H1 (cell line): ENCODE measurements at regions not wholly inside any gene's neighbourhood (a gene's known extent, or its start where the extent isn't known, plus 50 kb on each side); places are given as distances from the start of the nearest gene placed in this dataset.

Experiments
- CHD1 ChIP-seq: IDR thresholded peaks from 2 replicates; pipeline ENCODE4 v1.6.1; 2012; ENCODE audit warnings: low read depth, low read length, improper control_type of control experiment
- CTCF ChIP-seq, 3 experiments: IDR thresholded peaks; 1 replicate in 2 of 3; 2 replicates in 1 of 3; pipeline versions ENCODE4 v1.5.1 to v1.6.1; 2011; ENCODE audit warnings: low read length in 3 of 3, mild to moderate bottlenecking in 3 of 3, inconsistent platforms in 2 of 3, low read depth in 1 of 3, moderate library complexity in 1 of 3; ENCODE audit not compliant: insufficient read depth in 1 of 3; ENCODE audit errors: control extremely low read depth in 1 of 3
- EZH2 ChIP-seq: fragments of 200-600 bp; sonication (generic); IDR thresholded peaks from 2 replicates; pipeline ENCODE4 v1.7.1; 2012; ENCODE audit warnings: low read depth, mild to moderate bottlenecking, moderate library complexity, low read length, inconsistent platforms; ENCODE audit not compliant: severe bottlenecking
- KDM4A ChIP-seq: IDR thresholded peaks from one replicate; pipeline ENCODE4 v1.7.1; 2012; ENCODE audit warnings: low read depth, mild to moderate bottlenecking, moderate library complexity, low read length, inconsistent platforms; ENCODE audit not compliant: severe bottlenecking
- MAFK ChIP-seq: IDR thresholded peaks from 2 replicates; pipeline ENCODE4 v1.6.1; 2012; ENCODE audit warnings: low read depth, mild to moderate bottlenecking, improper control_type of control experiment, low read length
- MAX ChIP-seq: IDR thresholded peaks from 2 replicates; pipeline ENCODE4 v1.6.1; 2012; ENCODE audit warnings: inconsistent platforms
- POLR2A ChIP-seq, 2 experiments: IDR thresholded peaks; 1 replicate in 1 of 2; 2 replicates in 1 of 2; pipeline ENCODE4 v1.6.1; 2011; ENCODE audit warnings: low read depth in 2 of 2, low read length in 2 of 2, mild to moderate bottlenecking in 2 of 2; ENCODE audit errors: control extremely low read depth in 1 of 2
- SRF ChIP-seq: IDR thresholded peaks from 2 replicates; pipeline ENCODE4 v1.6.1; 2011; ENCODE audit warnings: mild to moderate bottlenecking, low read depth, low read length, moderate library complexity
- TEAD4 ChIP-seq: IDR thresholded peaks from 2 replicates; pipeline ENCODE4 v1.6.1; 2012; ENCODE audit warnings: low read depth, low read length, inconsistent platforms, mixed read lengths
- YY1 ChIP-seq: IDR thresholded peaks from 2 replicates; pipeline ENCODE4 v1.6.1; 2011; ENCODE audit warnings: low read depth, mild to moderate bottlenecking, low read length

- TF ChIP-seq CHD1: no peak
- no peak for TF ChIP-seq SRF
- no peak for TF ChIP-seq TEAD4
- TF ChIP-seq CTCF (IDR thresholded peaks at IDR 0.05; ENCODE audit: control extremely low read depth in 1 of 3, insufficient read depth in 1 of 3, low read depth in 1 of 3, low read length in 3 of 3): no peak
- TF ChIP-seq YY1: no peak
- TF ChIP-seq POLR2A (IDR thresholded peaks at IDR 0.05; ENCODE audit: control extremely low read depth in 1 of 2, low read depth in 2 of 2, low read length in 2 of 2): no peak
- TF ChIP-seq KDM4A: no peak
- no peak for TF ChIP-seq EZH2
- no peak for TF ChIP-seq MAFK
- TF ChIP-seq MAX: no peak
Measured at GRCh38 chr11:121881806-121882205, 234.2 kb downstream of the BLID start.
